Esophagus muscularis mucosa (tissue), 4 donors: ENCODE measurements at regions not wholly inside any gene's neighbourhood (a gene's known extent, or its start where the extent isn't known, plus 50 kb on each side); places are given as distances from the start of the nearest gene placed in this dataset.

ENCODE experiments used
- DNase-seq: peaks from one replicate; pipeline ENCODE4 v3.0.0-alpha.2; 2017; ENCODE audit errors: extremely low spot score
- H3K27ac ChIP-seq, 4 donors: fragments of 200-600 bp; sonication (generic); replicated peaks in 1 of 4; 1 replicate in 3 of 4; 2 replicates in 1 of 4; pipeline ENCODE4 v1.5.1; 2016 to 2019; ENCODE audit warnings: mild to moderate bottlenecking in 1 of 4
- H3K27me3 ChIP-seq, 4 donors: fragments of 200-600 bp; sonication (generic); one replicate each; pipeline versions ENCODE4 v1.5.1 to v1.6.0; 2016 to 2019
- H3K36me3 ChIP-seq, 4 donors: fragments of 200-600 bp; sonication (generic); one replicate each; pipeline ENCODE4 v1.5.1; 2016 to 2019
- H3K4me1 ChIP-seq, 4 donors: fragments of 200-600 bp; sonication (generic); one replicate each; pipeline ENCODE4 v1.5.1; 2016 to 2019
- H3K4me3 ChIP-seq, 4 donors: fragments of 200-600 bp; sonication (generic); 1 replicate in 2 of 4; 2 replicates in 2 of 4; pipeline ENCODE4 v1.5.1; 2016 to 2019; ENCODE audit warnings: mild to moderate bottlenecking in 4 of 4, moderate library complexity in 1 of 4
- H3K9me3 ChIP-seq, 4 donors: fragments of 200-600 bp; sonication (generic); 1 replicate in 3 of 4; 2 replicates in 1 of 4; pipeline ENCODE4 v1.5.1; 2016 to 2019
- EP300 ChIP-seq: sonication (generic); formaldehyde crosslinking; IDR thresholded peaks from one replicate; pipeline ENCODE4 v1.6.1; 2017; ENCODE audit warnings: antibody characterized with exemption
- POLR2A ChIP-seq: fragments of 450-650 bp; IDR thresholded peaks from one replicate; pipeline ENCODE4 v1.6.1; 2017; ENCODE audit warnings: antibody characterized with exemption, moderate library complexity, mild to moderate bottlenecking, low read depth
- POLR2AphosphoS5 ChIP-seq, 2 donors: sonication (generic); formaldehyde crosslinking; IDR thresholded peaks; one replicate each; pipeline ENCODE4 v1.6.1; 2017; ENCODE audit warnings: antibody characterized with exemption in 2 of 2
- WGBS: methylation state at CpG from one replicate; pipeline ENCODE4 v1.1.5; 2018; 5-methylcytosine and 5-hydroxymethylcytosine counted together
- intact Hi-C: fragments of 100-400 bp; cut with DNase I; formaldehyde crosslinking; loops from one replicate; pipeline ENCODE4 v1.15.1; 2023
- TF ChIP-seq, protein P1 (sequence below), 3 experiments: fragments of 200-600 bp in 2 of 3; fragments of 450-650 bp in 1 of 3; sonication (generic) in 2 of 3; IDR thresholded peaks; one replicate each; pipeline ENCODE4 v1.5.1; 2017 to 2019; ENCODE audit warnings: antibody characterized with exemption in 3 of 3, mild to moderate bottlenecking in 2 of 3, moderate library complexity in 1 of 3

DNA sequence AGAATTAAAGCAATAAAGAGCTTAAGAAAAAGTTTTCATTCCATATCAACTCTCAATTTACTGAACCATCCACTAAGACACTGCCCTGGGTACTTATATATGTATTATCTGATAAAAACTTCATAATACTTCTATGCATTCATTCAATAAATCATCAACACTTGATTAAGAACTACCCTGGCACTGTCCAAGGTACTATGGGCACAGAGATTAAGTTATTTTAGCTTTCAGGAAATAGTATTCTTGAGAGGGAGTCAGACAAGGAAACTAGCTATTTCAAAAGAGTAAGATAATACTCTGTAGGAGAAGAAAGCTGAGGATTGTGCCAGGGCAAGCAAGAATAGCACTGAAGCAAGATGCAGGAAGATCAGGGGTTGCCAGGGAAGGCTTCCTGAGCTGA is 640.8 kb downstream of the FAM181B start:
- TF ChIP-seq POLR2A (no peak), EP300 (no peak), POLR2AphosphoS5 (IDR thresholded peaks at IDR 0.05) (no peak)
- TF ChIP-seq, protein P1, sequence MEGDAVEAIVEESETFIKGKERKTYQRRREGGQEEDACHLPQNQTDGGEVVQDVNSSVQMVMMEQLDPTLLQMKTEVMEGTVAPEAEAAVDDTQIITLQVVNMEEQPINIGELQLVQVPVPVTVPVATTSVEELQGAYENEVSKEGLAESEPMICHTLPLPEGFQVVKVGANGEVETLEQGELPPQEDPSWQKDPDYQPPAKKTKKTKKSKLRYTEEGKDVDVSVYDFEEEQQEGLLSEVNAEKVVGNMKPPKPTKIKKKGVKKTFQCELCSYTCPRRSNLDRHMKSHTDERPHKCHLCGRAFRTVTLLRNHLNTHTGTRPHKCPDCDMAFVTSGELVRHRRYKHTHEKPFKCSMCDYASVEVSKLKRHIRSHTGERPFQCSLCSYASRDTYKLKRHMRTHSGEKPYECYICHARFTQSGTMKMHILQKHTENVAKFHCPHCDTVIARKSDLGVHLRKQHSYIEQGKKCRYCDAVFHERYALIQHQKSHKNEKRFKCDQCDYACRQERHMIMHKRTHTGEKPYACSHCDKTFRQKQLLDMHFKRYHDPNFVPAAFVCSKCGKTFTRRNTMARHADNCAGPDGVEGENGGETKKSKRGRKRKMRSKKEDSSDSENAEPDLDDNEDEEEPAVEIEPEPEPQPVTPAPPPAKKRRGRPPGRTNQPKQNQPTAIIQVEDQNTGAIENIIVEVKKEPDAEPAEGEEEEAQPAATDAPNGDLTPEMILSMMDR (IDR thresholded peaks at IDR 0.05), result no peak
- Histone ChIP-seq H3K27ac (no peak overlapping the region), H3K27me3 (no peaks in the 10 kb centered on the region)

GRCh38 chr11:82089426-82089825 is 644.2 kb downstream of the FAM181B start:
- intact Hi-C loops, result no loop called here
- WGBS, result 85% methylated on average over 5 of the region's 5 CpGs
- no peak for TF ChIP-seq POLR2A
- TF ChIP-seq, protein P1 (IDR thresholded peaks at IDR 0.05), result no peak
- TF ChIP-seq EP300, result no peak

More for the DNA sequence above, 640.8 kb downstream of the FAM181B start:
- H3K9me3 ChIP-seq, result no peaks in the 10 kb centered on the region
- H3K4me3 ChIP-seq, result no peak overlapping the region
- no peak for DNase-seq
- H3K36me3 ChIP-seq, result no peaks in the 10 kb centered on the region
- H3K4me1 ChIP-seq, result no peaks in the 10 kb centered on the region
- intact Hi-C loops, result no loop called here

DNA sequence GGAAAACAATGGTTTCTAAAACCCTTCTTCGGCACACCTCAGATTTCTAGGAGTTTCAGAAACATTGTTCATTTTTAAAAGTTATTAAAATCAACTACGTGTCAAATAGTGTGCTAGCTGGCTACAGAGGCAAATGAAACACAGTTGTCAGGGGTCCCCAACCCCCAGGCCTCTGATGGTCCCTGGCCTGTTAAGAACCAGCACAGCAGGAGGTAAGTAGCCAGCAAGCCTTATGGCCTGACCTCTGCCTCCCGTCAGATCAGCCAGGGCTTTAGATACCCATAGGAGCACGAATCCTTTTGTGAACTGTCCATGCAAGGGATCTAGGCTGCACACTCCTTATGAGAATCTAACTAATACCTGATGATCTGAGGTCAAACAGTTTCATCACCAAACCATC is 648.2 kb downstream of the FAM181B start:
- no peaks in the 10 kb centered on the region for H3K27me3 ChIP-seq
- TF ChIP-seq EP300 (no peak), POLR2AphosphoS5 (IDR thresholded peaks at IDR 0.05) (no peak), POLR2A (no peak)
- TF ChIP-seq, protein P1 (IDR thresholded peaks at IDR 0.05), result no peak
- 85% methylated on average over 4 of the region's 4 CpGs for WGBS
- H3K36me3 ChIP-seq, result no peaks in the 10 kb centered on the region
- DNase-seq, result no peak
- H3K4me1 ChIP-seq, result no peaks in the 10 kb centered on the region
- no peaks in the 10 kb centered on the region for H3K9me3 ChIP-seq
- intact Hi-C loops, result no loop called here
- no peak overlapping the region for H3K4me3 ChIP-seq
- H3K27ac ChIP-seq, result no peak overlapping the region

More at GRCh38 chr11:82089426-82089825, 644.2 kb downstream of the FAM181B start:
- Histone ChIP-seq H3K4me3 (no peak overlapping the region), H3K27ac (no peak overlapping the region), H3K9me3 (no peaks in the 10 kb centered on the region), H3K36me3 (no peaks in the 10 kb centered on the region), H3K4me1 (no peaks in the 10 kb centered on the region), H3K27me3 (no peaks in the 10 kb centered on the region)
- DNase-seq, result no peak

- no peak for DNase-seq
- no peaks in the 10 kb centered on the region for H3K4me1 ChIP-seq
- WGBS, result 28% methylated on average over 2 of the region's 2 CpGs
- no peak overlapping the region for H3K27ac ChIP-seq
- H3K9me3 ChIP-seq, result no peaks in the 10 kb centered on the region
- H3K4me3 ChIP-seq, result no peak overlapping the region
- TF ChIP-seq POLR2A (no peak), EP300 (no peak), POLR2AphosphoS5 (IDR thresholded peaks at IDR 0.05) (no peak)
- TF ChIP-seq, protein P1 (IDR thresholded peaks at IDR 0.05), result no peak
- intact Hi-C loops, result no loop called here
- no peaks in the 10 kb centered on the region for H3K27me3 ChIP-seq
- no peaks in the 10 kb centered on the region for H3K36me3 ChIP-seq
These were observed 650.7 kb downstream of the FAM181B start for GRCh38 chr11:82082976-82083375.

GRCh38 chr11:82080160-82080559 is 653.5 kb downstream of the FAM181B start:
- Histone ChIP-seq H3K4me1 (no peaks in the 10 kb centered on the region), H3K36me3 (no peaks in the 10 kb centered on the region), H3K9me3 (no peaks in the 10 kb centered on the region), H3K27ac (no peak overlapping the region), H3K27me3 (no peaks in the 10 kb centered on the region), H3K4me3 (no peak overlapping the region)
- 56% methylated on average over 2 of the region's 2 CpGs for WGBS
- TF ChIP-seq, protein P1 (IDR thresholded peaks at IDR 0.05), result no peak
- no peak for TF ChIP-seq POLR2AphosphoS5 (IDR thresholded peaks at IDR 0.05)
- no peak for TF ChIP-seq EP300
- TF ChIP-seq POLR2A, result no peak
- no peak for DNase-seq
- intact Hi-C loops, result no loop called here
